ENCODE measurements at regions not wholly inside any gene's neighbourhood (a gene's known extent, or its start where the extent isn't known, plus 50 kb on each side); places are given as distances from the start of the nearest gene placed in this dataset.

GRCh38 chr13:55567721-55568625 lies 1572.7 kb upstream of the PRR20A start:
- POLR2A ChIA-PET (ENCODE audit: low non-redundant PET): no interaction called here

DNA sequence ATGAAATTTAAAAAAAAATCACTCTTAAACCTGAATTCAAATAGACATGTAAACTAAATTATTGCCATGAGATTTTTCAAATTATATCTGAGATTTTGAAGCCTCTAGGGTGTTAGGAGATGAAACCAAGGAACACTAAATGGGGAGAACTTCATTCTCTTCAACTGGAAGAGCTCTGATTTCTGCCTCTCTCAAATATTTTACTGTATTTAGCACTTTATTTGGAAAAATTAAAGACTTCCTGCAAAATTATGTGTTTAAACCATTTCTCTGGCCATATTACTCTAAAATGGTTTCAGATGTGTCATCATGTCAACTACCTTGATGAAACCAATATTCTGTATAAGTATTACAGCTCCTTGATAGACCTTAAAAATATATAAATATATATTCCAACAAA lies 1571.6 kb upstream of the PRR20A start:
- TF ChIP-seq CTCF (conservative IDR thresholded peaks at IDR 0.05; ENCODE audit: low read depth): no peak
- POLR2A ChIA-PET (ENCODE audit: low non-redundant PET): no interaction called here
- CTCF ChIA-PET: no interaction called here
- no peak for DNase-seq (ENCODE audit: low spot score)
- no peak overlapping the region for H3K27ac ChIP-seq

More at GRCh38 chr13:55567721-55568625, 1572.7 kb upstream of the PRR20A start:
- no peak overlapping the region for H3K27ac ChIP-seq
- CTCF ChIA-PET: interaction anchor here (0.7 kb wide), 1 partner anchor 383 kb away, joined by 3 read pairs; no protein-coding TSS in a partner anchor
- TF ChIP-seq CTCF (conservative IDR thresholded peaks at IDR 0.05; ENCODE audit: low read depth): no peak
- no peak for DNase-seq (ENCODE audit: low spot score)

DNA sequence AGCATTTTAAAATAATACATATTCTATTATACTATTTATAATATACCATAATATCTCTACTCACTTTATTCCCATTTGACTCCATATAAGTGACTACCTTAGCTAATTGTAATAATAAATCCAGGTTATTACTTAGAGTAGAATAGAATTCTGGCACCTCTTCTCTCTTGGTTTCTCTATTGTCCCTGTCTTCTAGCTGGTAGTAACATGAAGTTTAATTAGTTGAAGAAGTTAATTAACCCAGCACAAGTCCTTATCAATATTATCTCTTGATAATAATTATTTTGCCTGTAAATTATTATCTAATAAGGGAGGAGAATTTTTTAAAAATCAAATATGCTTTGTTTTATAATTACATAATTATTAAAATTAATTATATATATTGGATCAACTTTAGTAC lies 1571.2 kb upstream of the PRR20A start:
- H3K27ac ChIP-seq: no peak overlapping the region
- CTCF ChIA-PET: no interaction called here
- POLR2A ChIA-PET (ENCODE audit: low non-redundant PET): no interaction called here
- no peak for TF ChIP-seq CTCF (conservative IDR thresholded peaks at IDR 0.05; ENCODE audit: low read depth)
- DNase-seq (ENCODE audit: low spot score): no peak

DNA sequence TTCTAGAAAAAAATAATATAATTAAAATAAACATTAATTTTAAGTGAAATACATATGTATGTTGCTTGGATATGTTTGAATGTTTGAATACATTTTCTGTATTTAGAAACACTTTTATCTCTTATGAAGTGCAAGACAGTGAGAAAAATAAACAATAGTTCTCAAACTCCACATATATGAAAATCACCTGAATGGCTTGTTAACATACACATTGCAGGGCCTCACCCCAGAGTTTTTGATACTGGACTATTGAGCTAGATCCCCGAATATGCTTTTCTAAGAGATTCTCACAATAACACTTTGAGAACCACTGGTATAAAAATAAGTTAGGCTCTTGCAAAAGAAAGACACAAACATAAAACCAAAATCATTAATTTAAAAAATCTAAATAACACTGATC lies 1570.3 kb upstream of the PRR20A start:
- no peak overlapping the region for H3K27ac ChIP-seq
- no peak for DNase-seq (ENCODE audit: low spot score)
- ChIA-PET CTCF (no interaction called here), POLR2A (ENCODE audit: low non-redundant PET) (no interaction called here)
- TF ChIP-seq CTCF (conservative IDR thresholded peaks at IDR 0.05; ENCODE audit: low read depth): no peak

DNA sequence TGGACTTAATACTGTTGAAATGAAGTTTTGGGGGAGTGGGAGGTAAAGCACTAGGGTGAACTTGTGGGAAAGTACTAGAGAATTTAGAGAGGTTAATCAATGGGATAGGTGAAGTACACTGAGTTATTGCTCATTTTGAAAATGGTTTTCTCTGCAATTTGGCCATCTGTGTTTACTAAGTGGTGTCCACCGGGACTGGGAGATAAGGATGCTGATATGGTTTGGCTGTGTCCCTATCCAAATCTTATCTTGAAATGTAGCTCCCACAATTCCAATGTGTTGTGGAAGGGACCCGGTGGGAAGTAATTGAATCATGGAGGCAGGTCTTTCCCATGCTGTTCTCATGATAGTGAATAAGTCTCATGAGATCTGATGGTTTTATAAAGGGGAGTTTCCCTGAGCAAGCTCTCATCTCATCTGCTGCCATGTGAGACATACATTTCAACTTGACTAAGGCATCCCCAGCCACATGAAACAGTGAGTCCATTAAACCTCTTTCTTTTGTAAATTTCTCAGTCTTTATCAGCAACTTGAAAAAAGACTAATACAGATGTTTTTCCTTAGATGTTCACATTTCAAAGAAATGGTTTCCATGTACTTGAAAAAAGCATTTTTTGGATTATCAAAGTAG lies 1569.4 kb upstream of the PRR20A start:
- no peak overlapping the region for H3K27ac ChIP-seq
- TF ChIP-seq CTCF (conservative IDR thresholded peaks at IDR 0.05; ENCODE audit: low read depth): no peak
- ChIA-PET POLR2A (ENCODE audit: low non-redundant PET) (no interaction called here), CTCF (interaction anchor here (0.6 kb wide), 1 partner anchor 134 kb away, joined by 3 read pairs; no protein-coding TSS in a partner anchor)
- DNase-seq (ENCODE audit: low spot score): no peak

DNA sequence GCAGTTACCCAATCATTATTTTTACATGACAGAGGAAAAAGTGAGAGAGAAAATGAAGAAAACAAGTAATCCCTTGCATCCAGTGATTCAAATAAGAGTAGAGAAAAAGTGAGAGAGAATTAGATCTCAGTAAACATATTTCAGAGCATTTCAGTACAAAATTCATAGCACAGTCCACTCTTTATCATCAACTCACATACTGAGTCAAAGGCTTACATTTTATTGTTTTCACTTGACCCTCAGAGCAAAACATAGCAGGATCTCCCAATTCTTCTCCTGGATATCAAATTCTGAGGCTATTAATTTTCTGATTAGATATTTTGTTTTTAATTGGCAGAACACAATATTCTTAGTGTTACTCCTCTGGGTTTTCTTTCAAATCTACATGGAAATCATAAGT lies 1568.3 kb upstream of the PRR20A start:
- no peak overlapping the region for H3K27ac ChIP-seq
- no peak for DNase-seq (ENCODE audit: low spot score)
- ChIA-PET CTCF (no interaction called here), POLR2A (ENCODE audit: low non-redundant PET) (no interaction called here)
- TF ChIP-seq CTCF (conservative IDR thresholded peaks at IDR 0.05; ENCODE audit: low read depth): no peak

All from RWPE1 (cell line).